ENCODE measurements at regions not wholly inside any gene's neighbourhood (a gene's known extent, or its start where the extent isn't known, plus 50 kb on each side); places are given as distances from the start of the nearest gene placed in this dataset.

GRCh38 chr22:49359076-49359475 is 468.6 kb downstream of the BRD1 start:
- no peak for TF ChIP-seq TOX (CRISPR knock-in tag; IDR thresholded peaks at IDR 0.05; ENCODE audit: borderline replicate concordance)
- TF ChIP-seq TCF4 (CRISPR knock-in tag; IDR thresholded peaks at IDR 0.05; ENCODE audit: borderline replicate concordance), result no peak
- TF ChIP-seq RARB (CRISPR knock-in tag; IDR thresholded peaks at IDR 0.05), result no peak
- no peak for TF ChIP-seq ZFP3 (CRISPR knock-in tag; IDR thresholded peaks at IDR 0.05)

All from SK-N-SH treated with all-trans-retinoic acid at 6 μM for 48 hours (cell line).